GM18870 (cell line): ENCODE measurements at regions not wholly inside any gene's neighbourhood (a gene's known extent, or its start where the extent isn't known, plus 50 kb on each side); places are given as distances from the start of the nearest gene placed in this dataset.
A peak's percentile ranks its signal among the peaks of the same experiment; 100 is the strongest.

Source experiments
- ATAC-seq: cut with Tn5 transposase; IDR thresholded peaks from one replicate; pipeline ENCODE4 v1.9.1; 2021; ENCODE audit warnings: moderate library complexity; ENCODE audit not compliant: unreplicated experiment

DNA sequence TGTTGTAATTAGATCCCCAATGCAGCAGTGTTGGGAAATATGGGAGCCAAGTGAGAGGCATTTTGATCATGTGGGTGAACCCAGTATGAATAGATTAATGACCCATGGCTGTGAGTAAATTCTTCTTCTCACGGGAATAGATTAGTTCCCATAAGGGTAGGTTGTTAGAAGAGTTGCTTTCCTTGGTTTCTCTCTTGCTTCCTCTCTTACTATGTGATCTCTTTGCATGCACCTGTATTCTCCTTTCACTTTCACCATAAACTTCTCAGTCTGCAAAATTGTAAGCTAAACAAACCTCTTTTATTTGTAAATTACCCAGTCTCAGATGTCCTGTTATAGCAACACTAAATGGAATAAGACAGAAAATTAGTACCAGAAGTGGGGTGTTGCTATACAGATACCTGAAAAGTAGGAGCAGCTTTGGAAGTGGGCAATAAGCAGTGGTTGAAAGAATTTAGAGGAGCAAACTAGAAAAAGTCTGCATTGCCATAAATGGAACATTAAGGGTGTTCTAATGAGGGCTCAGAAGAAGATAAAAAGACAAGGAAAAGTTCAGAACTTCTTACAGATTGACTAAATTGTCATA is 1090.0 kb upstream of the ARRDC3 start:
- ATAC-seq = no peak

DNA sequence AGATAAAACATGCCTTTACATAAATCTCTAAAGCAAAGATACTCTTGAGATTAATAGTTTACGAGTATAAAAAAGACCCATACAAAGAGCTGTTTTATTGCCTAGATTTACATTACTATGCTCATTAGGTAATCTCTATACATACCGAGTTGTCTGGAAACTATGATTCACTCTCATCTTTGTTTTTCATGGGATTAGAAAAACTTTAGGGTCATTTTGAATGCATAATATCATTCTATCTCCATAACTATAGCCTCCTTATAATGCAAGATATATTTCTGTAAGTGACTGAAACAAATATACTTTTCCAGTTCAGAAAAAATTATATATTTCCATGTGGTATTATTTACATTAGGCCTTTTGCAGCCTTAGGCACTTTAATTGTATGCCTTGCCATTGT is 1088.7 kb upstream of the ARRDC3 start:
- no peak for ATAC-seq

DNA sequence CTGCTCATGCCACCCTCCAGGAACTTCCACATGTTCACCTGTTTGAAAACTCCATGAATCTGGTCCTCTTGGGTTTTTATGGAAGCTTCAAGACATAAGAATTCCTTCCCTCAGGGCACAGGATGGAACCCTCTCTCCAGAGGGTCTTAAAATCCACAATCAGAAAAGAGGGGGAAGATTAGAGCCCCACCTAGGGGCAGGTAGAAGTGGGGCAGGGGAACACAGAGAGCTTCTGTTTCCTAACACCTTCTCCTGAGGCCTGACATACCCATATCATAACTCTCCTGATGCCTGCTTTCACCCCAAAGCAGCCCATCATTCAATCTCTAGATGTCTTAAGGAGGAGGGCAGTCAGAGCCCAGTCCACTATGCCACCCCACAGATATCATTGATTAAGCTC is 1087.7 kb upstream of the ARRDC3 start:
- ATAC-seq = no peak

DNA sequence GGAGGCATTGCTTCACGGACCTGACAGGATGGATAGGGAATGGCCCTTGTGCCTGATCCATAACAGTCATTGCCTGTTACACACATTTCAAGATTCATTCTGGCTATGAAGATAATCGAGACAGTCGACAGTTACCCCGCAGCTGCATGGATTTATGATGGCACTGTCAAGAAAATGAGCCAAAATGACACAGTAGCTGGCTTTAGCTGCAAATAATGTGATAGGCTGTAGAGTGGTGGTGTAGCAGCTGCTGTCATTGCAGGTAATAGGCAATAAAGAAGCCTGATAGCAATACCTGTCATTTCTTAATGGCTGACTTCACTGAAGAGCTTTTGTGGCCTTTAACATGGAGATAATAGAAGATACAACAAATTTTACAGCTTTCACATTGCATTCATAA is 1085.2 kb upstream of the ARRDC3 start:
- ATAC-seq = no peak

DNA sequence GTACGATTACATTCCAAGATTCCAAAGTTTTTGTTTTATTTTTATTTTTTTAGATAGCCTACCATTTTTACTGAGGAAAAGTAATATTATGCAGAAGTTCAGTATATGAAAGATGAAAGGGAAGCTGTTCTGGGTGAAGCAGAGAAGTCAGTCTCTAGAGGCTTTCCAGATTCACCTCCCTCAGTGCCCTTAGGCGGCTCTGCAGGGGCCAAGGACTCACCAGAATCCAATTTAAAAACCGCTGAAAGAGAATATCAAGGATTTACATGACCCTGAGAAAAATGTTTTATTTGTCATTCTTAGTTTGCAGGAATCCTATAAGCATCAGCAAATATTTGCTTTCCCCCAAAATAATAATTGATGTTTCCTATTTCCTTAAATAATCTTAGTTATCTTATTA is 1084.6 kb upstream of the ARRDC3 start:
- ATAC-seq = no peak

DNA sequence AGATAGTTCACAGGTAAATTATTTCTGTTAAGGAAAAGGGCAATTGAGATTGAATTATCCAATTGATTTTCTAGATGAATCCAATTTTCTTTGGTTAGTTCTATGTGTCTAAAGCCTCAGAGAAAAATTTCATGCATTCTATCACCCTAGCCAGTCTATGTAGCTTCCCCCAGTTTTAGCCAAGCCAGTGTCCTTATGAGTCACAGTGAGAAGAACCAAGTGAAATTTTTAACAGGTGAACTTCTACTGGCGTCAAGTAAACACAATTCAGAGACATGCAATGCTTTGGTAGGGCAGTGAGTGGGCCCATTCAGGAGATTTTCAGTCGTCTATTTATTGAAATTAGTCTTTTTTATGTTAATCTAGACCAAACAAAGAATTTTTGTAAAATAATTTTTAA is 1077.4 kb upstream of the ARRDC3 start:
- peak; percentile 77 for ATAC-seq

DNA sequence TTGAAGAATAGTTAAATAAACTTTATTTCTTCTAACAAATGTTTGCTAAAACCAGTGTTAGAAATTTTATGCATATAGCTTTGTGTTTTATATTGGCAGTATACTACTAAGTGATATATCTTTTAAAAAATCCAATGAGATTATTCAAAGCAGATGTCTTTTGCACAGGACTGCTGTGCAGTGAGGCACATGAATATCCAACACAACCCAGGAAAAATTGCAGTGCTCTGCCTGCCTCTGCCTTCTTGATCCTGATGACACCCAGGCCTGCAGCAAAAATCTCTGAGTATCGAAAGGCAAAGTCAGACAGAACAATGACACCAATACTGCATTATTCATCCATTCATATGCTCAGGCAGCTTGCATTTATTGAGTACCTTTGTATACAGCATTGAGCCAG is 1076.5 kb upstream of the ARRDC3 start:
- ATAC-seq = no peak

DNA sequence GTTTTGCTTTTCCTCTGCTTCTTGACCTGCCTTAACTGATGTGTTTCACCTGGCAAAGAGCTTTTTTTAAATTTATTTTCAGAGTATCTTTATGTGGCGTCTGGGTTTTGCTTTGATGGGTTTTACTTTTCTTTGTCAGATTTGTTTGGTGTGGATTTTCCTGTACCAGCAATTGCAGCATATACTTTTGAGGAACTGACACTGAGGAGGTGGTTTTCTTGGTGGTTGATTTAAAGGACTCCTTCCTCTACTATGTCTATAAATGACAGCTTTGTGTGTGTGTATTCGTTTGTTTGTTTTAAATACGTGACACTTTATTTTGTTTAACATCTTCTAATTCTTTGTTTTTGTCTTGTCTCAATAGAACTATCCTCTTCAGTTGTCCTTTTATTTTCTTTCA is 1071.9 kb upstream of the ARRDC3 start:
- peak; percentile 100 for ATAC-seq

DNA sequence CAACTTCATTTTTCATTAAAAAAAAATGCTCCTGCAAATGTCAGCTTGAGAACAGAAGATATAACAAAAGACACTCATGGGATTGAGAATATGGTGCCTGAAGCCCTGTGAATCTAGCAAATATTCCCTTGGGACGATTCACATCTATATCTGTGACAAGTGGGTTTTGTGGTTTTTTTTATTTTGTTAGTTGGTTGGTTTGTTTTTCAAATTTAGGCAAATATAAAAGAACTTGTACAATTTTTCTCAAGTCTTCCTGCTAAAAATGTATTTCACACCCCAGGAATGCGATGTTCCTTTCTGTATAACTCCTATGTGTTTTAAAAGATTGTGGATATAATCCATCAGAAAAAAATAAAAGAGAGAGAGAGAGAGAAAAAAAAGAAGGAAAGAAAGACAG is 1061.8 kb upstream of the ARRDC3 start:
- no peak for ATAC-seq

DNA sequence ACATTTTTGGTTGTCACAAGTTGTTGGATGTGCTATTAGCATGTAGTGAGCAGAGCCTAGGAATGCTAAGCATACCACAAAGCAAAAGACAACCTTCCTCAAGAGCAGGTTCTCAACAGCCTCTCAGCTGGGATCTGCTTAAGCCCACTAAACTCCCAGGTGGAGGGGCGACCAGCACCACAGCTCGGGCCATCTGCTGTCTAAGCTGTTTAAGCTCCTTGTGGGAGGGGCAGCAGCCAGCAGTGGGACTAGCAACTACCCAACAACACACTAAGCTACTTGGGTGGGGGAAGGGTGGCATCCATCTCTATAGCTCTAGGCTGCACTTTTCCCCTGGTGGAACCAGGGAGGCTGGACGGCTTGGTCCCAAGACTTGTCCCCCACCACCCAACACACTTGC is 1052.7 kb upstream of the ARRDC3 start:
- ATAC-seq = no peak

DNA sequence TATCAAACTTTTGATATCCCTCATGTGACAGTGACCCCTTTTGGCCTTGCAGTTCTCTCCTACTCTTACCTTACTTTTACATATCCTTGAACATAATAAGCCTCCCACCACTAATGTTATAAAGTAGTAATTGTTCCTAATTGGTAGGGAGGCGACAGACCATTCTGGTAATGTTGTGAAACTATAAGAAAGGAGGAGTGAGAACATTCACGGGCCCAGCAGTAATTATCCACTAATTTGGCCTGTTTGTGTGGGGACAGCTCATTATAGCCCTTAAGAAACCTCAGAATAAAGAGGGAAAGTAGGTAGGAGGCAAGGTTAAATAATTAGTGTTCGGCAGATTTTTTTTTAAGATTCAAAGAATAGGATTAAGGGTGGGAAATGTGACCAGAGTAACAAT is 1046.5 kb upstream of the ARRDC3 start:
- no peak for ATAC-seq

DNA sequence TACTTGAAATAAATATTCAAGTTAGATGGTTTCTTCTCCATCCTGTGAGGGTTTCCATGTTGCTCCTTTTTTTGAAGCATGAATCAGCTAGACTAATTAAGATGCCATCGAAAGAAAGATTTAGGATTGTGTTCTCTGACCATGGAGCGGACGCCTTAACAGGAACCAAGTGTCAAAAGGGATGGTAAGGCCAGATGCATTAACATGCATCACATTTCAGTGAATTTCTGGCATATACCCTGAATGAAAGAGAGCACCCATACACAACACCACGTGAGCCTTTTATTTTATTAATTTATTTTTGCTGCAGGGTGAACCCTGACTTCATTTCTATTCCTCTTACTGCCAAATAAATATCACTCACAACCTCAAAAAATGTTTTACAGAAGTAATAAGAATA is 1045.3 kb upstream of the ARRDC3 start:
- no peak for ATAC-seq

DNA sequence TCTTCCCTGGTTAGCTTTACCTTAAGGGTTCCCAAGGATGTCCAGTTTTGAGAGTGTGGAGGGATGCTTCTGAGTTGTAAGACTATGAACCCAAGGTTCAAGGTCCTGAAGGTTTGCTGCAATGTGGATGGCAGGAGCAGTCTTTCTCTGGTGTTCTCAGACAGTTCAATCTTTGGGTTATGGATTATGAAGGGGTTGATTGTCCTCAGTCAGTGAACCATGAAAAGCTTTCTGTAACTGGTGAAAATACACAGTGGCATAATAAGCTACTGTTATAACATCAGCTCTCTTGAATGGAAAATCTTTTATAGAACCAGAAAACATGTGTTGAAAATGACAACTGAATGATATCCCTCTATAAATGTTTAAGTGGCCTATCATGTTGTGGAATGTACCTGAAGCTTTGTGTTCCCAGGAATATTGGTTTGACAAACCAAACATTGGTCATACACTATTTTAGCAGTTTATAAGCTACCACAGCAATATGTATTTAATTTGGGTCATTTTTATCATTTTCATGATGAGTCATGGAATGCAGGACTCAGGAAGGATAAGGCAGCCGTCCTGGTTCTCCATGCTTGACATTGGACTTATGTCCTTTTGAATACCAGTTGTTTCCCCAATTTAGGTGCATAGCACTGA is 1041.8 kb upstream of the ARRDC3 start:
- no peak for ATAC-seq

DNA sequence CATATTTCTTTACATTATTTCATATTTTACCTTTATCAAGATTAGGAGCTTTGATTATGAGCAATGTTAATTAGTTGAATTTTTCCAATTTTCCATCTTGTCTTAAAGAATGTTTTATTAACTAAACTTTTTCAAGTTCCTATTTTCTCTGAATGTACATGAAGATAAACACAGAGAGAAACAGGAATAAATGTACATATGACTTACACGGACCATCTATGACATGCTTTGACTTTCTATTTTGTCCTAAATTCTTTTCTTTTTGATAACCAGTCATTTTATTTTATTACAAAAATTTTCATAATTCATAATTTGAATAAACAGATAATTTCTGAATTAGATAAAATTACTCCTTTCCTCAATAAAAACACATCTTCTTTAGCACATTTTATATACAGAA is 1038.8 kb upstream of the ARRDC3 start:
- no peak for ATAC-seq

DNA sequence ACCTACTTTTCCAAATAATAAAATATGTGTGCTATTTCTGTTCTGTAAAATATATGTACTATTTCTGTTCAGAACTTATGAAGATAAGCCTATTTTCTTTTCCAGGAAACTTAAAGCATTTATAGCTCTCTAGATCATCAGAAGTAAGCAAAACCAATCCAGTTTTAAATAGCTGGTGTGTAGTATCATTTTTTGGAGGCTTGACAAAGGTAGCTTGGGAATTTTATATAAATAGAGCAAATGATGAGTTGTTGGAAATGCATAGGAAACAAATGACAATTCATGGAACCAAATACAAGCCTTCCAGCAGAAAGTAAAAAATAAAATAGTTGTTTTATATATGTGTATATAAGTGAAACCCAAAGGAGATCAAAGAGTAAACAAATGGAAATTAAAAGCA is 1038.1 kb upstream of the ARRDC3 start:
- no peak for ATAC-seq

DNA sequence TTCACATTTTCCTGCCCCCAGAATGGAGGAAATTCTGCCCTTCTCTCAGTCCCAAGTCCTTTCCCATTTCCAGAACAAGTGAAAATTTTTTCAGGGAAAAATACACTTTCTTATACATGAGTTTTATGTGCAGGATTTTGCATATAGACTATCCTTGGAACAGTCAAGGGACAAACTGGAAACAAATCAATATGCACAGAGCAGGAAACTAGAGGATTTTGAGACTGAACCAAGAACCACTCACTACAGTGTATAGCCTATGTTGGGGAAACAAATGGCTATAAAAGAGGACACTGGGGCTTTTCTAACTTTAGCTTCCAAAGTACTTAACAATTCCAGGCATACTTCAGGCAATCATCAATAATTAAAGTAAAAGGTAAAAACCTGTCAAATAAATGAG is 1036.1 kb upstream of the ARRDC3 start:
- ATAC-seq = no peak

DNA sequence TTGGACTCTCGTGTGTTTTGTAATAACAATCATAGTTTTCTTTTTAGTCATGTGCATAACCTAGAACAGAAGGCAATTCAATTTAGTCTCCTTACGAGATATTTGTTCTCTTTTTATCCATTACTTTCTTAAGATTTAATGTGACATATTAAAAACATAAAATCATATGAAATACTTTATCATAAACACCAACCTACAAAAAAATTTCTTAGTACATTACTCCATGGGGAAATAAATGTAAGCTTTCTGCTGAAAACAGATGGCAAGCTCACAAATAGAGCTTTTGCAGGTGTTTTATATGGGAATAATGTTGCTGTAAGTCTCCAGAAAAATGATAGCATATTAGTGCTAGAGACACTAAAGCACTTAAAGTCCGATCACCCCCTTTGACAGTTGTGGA is 1035.2 kb upstream of the ARRDC3 start:
- ATAC-seq = no peak

DNA sequence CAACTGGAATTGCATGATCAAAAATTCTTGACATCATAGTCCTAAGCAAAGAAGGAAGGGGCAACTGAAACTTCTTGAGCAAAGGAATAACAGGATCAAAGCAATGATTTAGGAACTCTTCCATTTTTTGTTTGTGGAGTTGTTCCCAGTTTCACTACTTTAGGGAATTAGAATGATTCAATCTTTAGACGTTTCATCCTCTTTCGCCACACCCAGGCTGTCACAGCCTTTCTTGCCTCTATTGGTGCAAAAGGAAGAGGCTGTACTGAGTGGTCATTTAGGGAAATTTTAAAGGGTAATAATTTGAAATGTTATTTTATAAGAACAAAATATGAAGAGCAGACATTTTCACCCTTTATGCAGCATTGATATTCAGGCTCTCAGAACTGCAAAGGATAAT is 1026.0 kb upstream of the ARRDC3 start:
- ATAC-seq = no peak

DNA sequence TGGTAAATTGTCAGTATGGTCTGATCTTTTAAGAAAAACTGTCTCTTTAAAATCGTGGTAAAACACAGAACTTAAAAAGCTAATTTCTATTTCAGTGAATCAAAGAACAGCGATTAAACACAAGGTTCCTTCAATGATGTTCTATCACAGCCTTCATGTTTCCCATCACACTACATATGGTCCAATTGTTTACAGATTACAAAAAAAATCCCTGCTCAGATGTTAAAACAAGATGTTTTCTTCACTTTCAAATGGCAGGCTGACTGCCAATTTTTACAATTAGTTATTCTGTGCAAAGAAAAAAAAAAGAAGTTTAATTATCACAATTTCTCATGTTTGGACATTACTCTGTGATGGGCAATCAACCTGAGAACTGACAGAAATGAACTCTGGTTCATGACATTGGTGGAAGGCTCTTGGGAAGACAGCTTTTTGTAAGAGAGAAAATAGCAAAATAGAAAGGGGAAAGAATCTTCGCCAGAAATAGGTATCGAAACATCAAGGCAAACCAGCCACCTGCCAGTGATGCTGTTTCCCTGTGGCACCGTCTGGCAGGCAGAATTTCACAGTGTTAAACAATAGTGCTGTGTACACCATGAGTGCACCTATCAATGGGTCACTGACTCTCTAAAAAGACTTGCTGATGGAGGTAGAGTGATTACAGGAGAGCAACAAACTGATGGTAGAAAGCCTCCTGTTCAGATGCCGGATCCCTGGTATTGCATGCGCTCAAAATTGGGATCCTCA is 1020.0 kb upstream of the ARRDC3 start:
- ATAC-seq = no peak

DNA sequence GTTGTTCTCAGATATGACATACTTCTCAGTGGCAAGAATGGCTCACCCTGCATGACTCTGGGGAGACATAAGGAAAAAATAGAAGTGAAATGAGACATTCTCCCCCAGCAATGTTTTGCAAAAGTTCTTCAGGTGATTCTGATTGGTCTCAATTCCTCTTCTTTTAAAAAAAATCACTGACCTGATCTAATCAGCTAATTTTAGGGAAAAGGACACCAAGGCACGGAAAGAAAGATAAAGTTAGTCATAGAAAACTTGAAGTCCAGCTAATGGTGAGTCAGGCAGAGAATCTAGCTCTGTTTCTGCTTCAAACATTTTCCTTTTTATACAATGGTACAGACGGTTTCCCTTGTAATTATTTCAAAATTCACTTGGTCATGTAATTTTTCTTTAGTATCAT is 1018.9 kb upstream of the ARRDC3 start:
- no peak for ATAC-seq

DNA sequence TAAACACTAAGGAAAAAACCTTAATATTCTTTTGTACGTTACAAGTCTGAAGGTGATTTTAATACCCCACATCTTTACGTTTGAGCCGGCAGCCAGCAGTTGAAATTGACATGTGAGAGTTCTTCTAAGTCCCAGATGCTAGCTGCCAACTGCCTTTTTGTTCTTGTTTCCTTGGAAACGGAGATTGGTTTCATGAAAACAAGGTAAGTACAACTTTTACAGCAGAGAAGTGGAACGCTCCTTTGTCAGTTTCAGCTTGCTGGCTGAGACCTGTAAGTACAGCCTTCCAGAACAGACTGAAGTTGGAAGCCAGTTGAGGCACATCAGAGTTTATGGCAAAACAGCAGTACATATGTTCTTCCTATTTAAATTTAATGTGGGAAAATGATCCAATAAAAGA is 1018.4 kb upstream of the ARRDC3 start:
- no peak for ATAC-seq

DNA sequence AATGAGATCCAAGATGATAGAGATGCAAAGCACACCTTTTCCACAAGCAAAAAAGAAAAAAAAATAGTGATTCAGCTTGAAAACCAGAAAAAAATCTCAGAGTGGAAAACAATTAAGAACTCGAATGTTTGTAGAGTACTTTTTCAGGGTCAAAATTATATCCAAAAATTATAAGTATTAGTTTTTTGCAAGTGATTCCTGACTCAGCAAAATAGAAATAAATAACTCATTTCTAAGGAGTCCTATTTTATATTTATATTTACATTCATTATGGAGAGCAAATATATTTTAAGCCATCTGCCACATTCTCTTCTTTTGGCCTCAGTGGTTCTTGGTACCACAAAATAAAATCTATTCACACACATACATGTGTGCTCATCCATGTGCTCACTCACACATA is 1011.8 kb upstream of the ARRDC3 start:
- ATAC-seq = no peak

DNA sequence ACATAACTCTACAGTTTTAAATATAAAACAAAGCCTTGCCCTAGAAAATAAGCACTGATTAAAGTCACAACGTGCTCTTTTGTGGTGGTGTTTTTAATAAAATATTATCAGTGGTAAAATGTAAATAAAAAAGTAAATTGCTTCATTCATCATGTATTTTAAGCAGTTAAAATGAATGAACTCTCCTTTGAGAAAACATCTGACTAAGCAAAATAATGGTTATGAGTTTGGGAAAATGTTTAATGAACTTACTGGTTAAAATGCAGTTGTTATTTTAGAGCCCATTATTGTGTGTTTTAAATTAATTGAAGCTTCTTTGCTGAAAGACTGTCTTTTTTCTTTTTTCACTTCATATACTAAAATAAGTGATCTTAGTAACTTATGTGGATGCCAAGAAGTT is 1007.5 kb upstream of the ARRDC3 start:
- ATAC-seq = no peak
